IPS DF 4.7 (cell line): ENCODE measurements at regions not wholly inside any gene's neighbourhood (a gene's known extent, or its start where the extent isn't known, plus 50 kb on each side); places are given as distances from the start of the nearest gene placed in this dataset.

Experiments used
- DNase-seq: peaks from one replicate; pipeline ENCODE4 v3.0.0-alpha.2; 2013; ENCODE audit warnings: low spot score; ENCODE audit errors: extremely low read depth

DNA sequence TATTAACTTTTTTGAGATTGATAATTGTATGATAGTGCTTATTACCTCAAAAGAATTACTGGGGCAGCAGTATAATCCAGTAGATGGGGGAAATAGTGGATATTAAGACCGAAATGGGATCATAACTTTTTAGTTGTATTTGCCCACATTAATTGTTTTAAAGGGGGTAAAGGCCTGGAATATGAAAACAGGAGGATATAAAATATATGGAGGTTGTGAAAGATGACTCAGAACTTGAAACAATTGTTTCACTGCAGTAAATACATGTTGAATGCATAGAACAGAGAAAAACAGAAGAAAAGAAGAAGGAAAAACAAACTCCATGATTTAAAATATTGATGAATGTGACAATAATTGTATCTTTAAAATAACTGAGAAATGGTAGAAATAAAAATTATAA is 94.1 kb upstream of the VPREB1 start:
- no peak for DNase-seq

- DNase-seq: no peak
Observed at GRCh38 chr22:22148905-22149304, 95.7 kb upstream of the VPREB1 start.

GRCh38 chr22:22144858-22145257 is 99.7 kb upstream of the VPREB1 start:
- no peak for DNase-seq

- no peak for DNase-seq
Observed at GRCh38 chr22:22143448-22143847, 101.1 kb upstream of the VPREB1 start.

- DNase-seq: no peak
Observed at GRCh38 chr22:22142661-22143060, 101.9 kb upstream of the VPREB1 start.

GRCh38 chr22:22141771-22142591 is 102.6 kb upstream of the VPREB1 start:
- DNase-seq: no peak

DNA sequence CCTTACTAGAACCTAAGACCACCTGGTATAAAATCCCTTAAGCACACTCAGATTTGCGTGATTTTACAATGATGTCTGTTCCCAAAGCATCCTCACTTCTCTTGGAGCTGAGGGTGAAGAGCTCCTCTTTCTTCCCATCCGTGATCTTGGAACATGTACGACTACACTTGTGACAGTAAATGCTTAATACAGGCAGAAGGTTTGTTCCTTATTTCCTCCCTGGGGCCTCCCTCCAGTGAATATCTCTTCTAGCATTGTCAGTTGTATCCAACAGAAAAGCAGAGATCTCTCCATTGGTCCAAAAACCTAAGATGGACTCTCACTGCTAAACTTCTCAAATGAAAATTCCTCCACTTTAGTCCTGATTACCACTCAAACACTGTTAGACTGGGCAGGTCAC is 103.6 kb upstream of the VPREB1 start:
- no peak for DNase-seq

- DNase-seq: no peak
Observed at GRCh38 chr22:22139364-22139763, 105.2 kb upstream of the VPREB1 start.

DNA sequence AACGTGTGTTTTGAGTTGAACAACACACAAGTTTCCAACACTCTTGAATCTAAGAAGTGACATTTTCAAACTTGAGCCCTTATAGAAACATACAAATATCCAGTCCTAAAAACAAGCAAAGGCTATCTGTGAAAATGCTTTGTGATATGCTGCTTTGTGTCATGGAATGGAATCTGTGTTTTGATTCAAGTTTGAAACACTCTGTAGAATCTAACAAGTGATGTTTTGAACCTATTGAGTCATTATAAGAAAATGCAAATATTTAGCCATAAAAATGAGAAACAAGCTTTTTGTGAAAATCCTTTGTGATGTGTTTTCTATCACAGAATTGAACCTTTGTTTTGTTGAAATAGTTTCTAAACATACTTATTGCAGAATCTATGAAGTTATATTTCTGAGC is 105.7 kb upstream of the VPREB1 start:
- no peak for DNase-seq

DNA sequence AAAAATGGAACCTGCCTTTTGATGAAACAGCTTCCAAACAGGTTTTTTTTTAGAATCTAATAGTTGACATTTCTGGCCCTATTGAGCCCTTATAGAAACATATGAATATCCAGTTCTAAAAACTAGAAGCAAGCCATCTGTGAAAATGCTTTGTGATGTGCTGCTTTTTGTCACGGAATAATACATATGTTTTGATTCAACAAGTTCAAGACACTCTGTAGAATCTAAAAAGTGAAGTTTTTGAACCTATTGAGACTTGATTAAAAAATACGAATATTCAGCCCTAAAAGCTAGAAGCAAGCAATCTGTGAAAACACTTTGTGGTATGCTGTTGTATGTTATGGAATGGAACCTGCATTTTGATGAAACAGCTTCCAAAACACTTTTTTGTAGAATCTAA is 106.7 kb upstream of the VPREB1 start:
- no peak for DNase-seq

DNA sequence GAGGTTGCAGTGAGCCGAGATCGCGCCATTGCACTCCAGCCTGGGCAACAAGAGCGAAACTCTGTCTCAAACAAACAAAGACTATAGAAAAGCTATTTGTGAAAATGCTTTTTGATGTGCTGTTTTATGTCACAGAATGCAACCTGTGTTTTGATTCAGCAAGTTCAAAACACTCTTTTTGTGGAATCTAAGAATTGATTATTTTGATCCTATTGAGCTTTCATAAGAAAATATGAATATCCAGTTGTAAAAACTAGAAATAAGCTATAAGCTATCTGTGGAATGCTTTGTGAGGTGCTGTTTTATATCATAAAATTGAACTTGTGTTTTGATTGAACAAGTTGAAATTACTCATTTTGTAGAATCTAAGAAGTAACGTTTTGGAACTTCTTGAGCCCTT is 110.7 kb upstream of the VPREB1 start:
- no peak for DNase-seq

- no peak for DNase-seq
Observed at GRCh38 chr22:22130953-22131608, 113.5 kb upstream of the VPREB1 start.

DNA sequence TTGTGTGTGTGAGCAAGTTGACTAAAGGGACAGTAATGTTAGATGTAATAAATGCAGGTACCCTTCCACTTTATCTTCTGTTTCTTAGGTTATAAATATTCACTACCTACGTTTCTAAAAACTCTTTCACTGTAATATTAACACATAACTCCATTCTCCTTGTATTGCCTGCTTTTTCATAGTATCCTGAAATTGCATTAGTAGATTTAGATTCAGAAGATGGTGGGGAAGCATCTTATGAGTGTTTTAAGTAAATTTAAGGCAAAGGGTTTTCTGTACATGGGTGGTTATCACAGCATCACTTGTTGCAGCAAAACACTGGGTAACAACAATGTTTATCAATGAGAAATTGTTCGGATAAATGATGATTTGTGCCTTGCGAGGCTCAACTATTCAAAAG is 115.2 kb upstream of the VPREB1 start:
- DNase-seq: no peak

DNA sequence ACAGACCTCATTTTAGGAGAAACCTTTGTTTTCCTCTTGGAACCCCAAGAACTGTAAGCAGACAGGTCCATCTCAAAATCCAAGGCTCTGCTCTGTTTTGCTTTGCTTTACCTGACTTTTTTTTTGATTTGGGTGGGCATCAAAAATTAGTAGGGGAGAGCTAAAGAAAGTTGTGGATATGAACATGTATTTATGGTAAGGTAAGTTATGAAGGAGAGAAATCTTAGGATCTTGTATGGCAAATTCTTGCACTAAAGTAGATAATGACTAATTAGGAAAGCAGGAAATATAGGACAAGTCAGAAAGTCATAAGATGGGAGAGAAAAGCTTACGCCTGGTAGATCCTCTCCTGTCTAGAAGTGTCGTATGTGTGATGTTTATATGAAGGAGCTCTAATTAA is 116.1 kb upstream of the VPREB1 start:
- DNase-seq: no peak

- DNase-seq: no peak
Observed at GRCh38 chr22:22127100-22127499, 117.5 kb upstream of the VPREB1 start.

- no peak for DNase-seq
Observed at GRCh38 chr22:22125579-22126468, 118.8 kb upstream of the VPREB1 start.

- DNase-seq: no peak
Observed at GRCh38 chr22:22125028-22125578, 119.5 kb upstream of the VPREB1 start.

- no peak for DNase-seq
Observed at GRCh38 chr22:22124374-22124773, 120.2 kb upstream of the VPREB1 start.

- no peak for DNase-seq
Observed at GRCh38 chr22:22123960-22124278, 120.7 kb upstream of the VPREB1 start.

DNA sequence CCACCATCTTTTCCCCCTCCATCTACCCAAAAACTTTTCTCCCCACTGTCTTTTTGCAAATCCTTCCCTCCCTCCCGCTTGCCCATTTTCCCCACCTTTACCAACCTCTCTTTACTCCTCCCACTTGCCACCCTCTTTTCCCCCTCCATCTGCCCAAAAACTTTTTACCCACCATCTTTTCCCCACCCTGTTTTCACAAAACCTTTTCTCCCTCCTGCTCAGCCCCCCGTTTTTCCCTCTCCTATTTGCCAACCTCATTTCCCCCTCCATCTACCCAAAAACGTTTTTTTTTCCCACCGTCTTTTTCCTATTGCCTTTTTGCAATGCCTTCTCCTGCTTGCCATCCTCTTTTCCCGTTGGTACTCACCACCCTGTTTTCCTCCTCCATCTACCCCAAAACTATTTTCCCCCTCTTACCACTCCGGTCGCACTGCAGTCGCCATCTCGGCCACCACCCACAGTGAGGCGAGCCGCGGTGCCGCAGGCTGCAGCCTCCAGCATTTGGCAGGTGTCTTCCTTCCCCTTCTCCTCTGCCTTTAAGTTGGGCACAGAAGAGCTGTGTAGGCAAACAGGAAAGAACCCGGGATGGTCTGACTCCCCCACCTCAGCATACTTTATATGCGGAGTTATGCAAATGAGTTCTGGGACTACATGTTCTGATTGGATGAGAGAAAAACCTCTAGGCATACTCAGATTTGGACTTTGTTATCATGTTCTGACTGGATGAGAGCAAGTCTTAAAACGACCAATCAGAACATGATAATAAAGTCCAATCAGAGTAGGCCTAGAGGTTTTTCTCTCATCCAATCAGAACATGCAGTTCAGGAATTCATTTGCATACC is 121.2 kb upstream of the VPREB1 start:
- no peak for DNase-seq
